ENCODE measurements at regions not wholly inside any gene's neighbourhood (a gene's known extent, or its start where the extent isn't known, plus 50 kb on each side); places are given as distances from the start of the nearest gene placed in this dataset.

- no peak overlapping the region for H3K4me3 ChIP-seq (replicated peaks in 1 of 2; ENCODE audit: low read depth in 1 of 2, low read length in 2 of 2)
- no peaks in the 10 kb centered on the region for H3K4me1 ChIP-seq (ENCODE audit: control insufficient read depth in 1 of 2, insufficient read depth in 2 of 2, low read length in 2 of 2)
- DNase-seq (ENCODE audit: low read depth, low spot score): no peak
- no peak overlapping the region for H3K9ac ChIP-seq (ENCODE audit: low read length)
- ChIA-PET CTCF (no interaction called here), RAD21 (ENCODE audit: low non-redundant PET in 1 of 2, low total read pairs in 2 of 2, uncharacterized antibody in 2 of 2, unreplicated experiment in 2 of 2) (no interaction called here), POLR2A (no interaction called here)
- no peaks in the 10 kb centered on the region for H3K27me3 ChIP-seq (ENCODE audit: insufficient read depth, low read length)
- H3K4me2 ChIP-seq (ENCODE audit: low read length): no peak overlapping the region
- H3K27ac ChIP-seq (ENCODE audit: low read depth, low read length): no peak overlapping the region
- no peak for ATAC-seq
- no TSS peak for BruUV-seq (replicated peaks)
- H3K79me2 ChIP-seq (ENCODE audit: insufficient read depth, low read length): no peaks in the 10 kb centered on the region
- H2AFZ ChIP-seq (ENCODE audit: low read depth, low read length, poor library complexity, severe bottlenecking): no peak overlapping the region
- H4K20me1 ChIP-seq (ENCODE audit: insufficient read depth): no peaks in the 10 kb centered on the region
- H3K9me2 ChIP-seq (ENCODE audit: insufficient read depth): no peaks in the 10 kb centered on the region
- TF ChIP-seq ZNF274 (IDR thresholded peaks at IDR 0.05; ENCODE audit: low read depth, low read length): no peak
- no peak for TF ChIP-seq SP1 (IDR thresholded peaks at IDR 0.05; ENCODE audit: low read depth)
- no peak for TF ChIP-seq CBX3 (IDR thresholded peaks at IDR 0.05; ENCODE audit: low read depth)
- no peak for TF ChIP-seq POLR2AphosphoS5 (IDR thresholded peaks at IDR 0.05; ENCODE audit: low read depth, low read length)
- no peak for TF ChIP-seq POLR2A (IDR thresholded peaks at IDR 0.05; ENCODE audit: borderline replicate concordance, extremely low read depth, insufficient read depth, insufficient read length)
- no peak for TF ChIP-seq EGR1 (IDR thresholded peaks at IDR 0.05; ENCODE audit: low read depth)
- TF ChIP-seq CEBPB (IDR thresholded peaks at IDR 0.05; ENCODE audit: low read depth): no peak
- TF ChIP-seq EZH2 (IDR thresholded peaks at IDR 0.05): no peak
- TF ChIP-seq RAD21 (IDR thresholded peaks at IDR 0.05; ENCODE audit: low read depth): no peak
- TF ChIP-seq SIN3A (IDR thresholded peaks at IDR 0.05; ENCODE audit: low read depth): no peak
- no peak for TF ChIP-seq TCF7L2 (IDR thresholded peaks at IDR 0.05; ENCODE audit: borderline replicate concordance, extremely low read depth, insufficient read depth, insufficient read length)
- TF ChIP-seq MAX (IDR thresholded peaks at IDR 0.05): no peak
- TF ChIP-seq REST (IDR thresholded peaks at IDR 0.05; ENCODE audit: low read depth): no peak
- no peak for TF ChIP-seq SRF (IDR thresholded peaks at IDR 0.05; ENCODE audit: low read depth)
- no peak for TF ChIP-seq FOSL1 (IDR thresholded peaks at IDR 0.05; ENCODE audit: low read depth)
- no peaks in the 10 kb centered on the region for H3K36me3 ChIP-seq (ENCODE audit: control insufficient read depth in 1 of 2, insufficient read depth in 2 of 2, low read length in 2 of 2)
- intact Hi-C loops (cut with micrococcal nuclease): no loop called here
- H3K9me3 ChIP-seq (ENCODE audit: control insufficient read depth in 1 of 2, insufficient read depth in 1 of 2, low read depth in 1 of 2, low read length in 2 of 2): no peaks in the 10 kb centered on the region
These were observed 57.0 kb upstream of the DIO3 start for GRCh38 chr14:101504096-101504948.
